ENCODE measurements at regions not wholly inside any gene's neighbourhood (a gene's known extent, or its start where the extent isn't known, plus 50 kb on each side); places are given as distances from the start of the nearest gene placed in this dataset.
"Not testable (repeated sequence)": the region's sequence is repeated elsewhere in the genome, so short reads cannot be mapped to it uniquely, and the experiment has no call there.

DNA sequence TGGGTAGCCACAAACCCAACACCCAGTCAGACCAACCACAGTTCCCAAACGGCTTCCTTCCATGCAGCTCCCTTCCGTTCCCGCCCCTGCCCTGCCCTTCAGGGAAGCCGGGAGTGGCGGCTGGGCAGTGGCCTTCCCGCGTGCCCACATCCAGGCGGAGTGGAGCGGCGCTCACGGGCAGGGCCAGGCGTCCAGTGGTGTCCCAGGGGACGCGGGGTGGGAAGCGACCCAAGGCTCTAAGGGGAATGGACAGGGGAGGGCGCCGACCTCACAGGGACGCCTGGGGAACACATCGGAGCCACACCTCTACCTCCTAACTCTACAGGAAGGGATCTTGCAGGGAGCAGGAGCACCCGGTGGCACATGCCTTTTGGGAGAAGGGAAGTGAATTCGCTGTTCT, 225.9 kb upstream of the MGAT5 start:
- no peak for DNase-seq (ENCODE audit: low spot score)

DNA sequence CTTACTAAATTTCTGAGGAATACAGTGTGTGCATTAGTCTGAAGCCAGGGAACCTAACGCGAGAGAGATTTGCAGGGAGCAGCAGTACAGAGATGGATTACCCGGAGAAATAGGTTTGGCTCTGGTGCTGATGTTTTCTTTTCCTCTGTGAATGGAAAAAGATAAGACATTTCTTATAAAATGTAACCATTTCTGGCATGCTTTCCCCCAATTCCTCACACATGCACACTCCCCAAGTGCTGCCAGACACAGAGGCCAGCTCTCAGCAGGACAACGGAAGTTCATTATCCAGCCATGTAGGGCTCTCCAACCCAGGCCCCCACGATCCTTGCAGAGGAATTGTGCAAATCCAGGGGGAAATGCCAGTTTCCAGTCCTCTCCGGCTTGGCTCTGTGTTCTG, 224.5 kb upstream of the MGAT5 start:
- no peak for DNase-seq (ENCODE audit: low spot score)

DNA sequence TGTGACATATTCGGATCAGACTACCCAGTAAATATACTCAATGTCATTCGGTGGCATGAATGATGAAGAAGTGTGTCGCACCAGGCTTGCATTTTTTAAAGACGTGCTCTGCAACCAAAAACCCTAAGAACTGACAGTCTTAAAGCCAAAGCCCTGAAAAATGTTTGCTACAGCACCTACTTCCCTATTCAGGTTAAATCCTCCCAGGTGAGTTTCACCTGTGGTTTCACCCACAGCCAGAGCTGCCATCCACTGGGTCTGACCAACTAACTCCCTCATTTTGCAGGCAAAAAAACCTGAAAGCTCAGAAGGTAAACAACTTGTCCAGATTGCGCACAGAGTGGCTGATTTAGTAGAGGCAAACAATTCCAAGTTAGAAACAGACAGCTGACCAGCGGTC, 222.3 kb upstream of the MGAT5 start:
- DNase-seq (ENCODE audit: low spot score), result no peak

DNA sequence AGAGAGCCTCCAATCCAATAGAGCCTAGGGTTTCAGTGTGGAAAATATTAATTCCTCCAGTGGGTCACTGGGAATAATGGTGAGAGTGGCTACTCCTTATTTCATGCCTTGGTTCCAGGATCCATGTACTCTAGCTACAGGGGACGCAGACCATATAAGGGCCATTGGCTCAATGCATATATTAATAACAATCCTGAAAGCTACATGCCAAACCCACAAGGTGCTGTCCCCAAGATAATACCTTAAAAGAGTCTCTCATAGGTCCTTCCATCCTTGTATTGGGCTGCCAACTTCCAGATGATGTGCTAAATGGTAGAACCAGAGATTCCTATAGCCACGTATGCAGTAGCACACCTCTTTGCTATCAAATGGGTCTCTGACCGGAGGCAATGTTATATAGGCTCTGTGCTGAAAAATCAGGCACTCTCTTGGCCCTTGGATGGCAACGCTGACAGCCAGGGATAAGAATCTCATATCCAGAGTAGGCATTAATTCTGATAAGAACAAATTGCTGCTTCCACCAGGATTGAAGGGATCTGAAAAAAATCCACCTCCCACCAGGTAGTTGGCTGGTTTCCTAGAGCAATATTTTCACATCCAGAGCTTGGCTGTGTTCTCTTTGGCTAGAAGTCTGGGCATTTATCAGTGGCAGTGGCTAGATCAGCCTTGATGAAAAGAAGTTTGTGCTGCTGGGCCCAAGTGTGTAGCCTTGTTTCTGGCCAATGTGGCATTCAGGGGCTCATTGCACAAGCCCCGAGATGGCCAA, 218.1 kb upstream of the MGAT5 start:
- DNase-seq (ENCODE audit: low spot score), result no peak

DNA sequence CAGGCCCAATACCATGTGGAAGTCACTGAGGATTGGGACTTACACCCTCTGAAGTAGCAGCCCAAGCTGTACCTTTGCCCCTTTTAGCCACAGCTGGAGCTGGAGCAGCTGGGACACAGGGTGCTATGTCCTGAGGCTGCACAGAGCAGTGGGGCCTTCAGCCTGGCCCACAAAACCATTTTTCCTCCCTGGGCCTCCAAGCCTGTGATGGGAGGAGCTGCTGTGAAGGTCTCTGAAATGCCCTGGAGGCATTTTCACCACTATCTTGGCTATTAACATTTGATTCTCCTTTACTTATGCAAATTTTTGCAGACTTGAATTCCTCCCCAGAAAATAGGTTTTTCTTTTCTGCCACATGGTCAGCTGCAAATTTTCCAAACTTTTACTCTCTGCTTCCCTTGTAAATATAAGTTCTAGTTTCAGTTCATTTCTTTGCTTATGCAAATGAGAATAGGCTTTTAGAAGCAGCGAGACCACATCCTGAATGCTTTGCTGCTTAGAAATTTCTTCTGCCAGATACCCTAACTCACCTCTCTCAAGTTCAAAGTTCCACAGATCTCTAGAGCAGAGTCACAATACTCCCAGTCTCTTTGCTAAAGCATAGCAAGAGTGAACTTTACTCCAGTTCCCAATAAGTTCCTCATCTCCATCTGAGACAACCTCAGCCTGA, 213.8 kb upstream of the MGAT5 start:
- DNase-seq (ENCODE audit: low spot score), result no peak

DNA sequence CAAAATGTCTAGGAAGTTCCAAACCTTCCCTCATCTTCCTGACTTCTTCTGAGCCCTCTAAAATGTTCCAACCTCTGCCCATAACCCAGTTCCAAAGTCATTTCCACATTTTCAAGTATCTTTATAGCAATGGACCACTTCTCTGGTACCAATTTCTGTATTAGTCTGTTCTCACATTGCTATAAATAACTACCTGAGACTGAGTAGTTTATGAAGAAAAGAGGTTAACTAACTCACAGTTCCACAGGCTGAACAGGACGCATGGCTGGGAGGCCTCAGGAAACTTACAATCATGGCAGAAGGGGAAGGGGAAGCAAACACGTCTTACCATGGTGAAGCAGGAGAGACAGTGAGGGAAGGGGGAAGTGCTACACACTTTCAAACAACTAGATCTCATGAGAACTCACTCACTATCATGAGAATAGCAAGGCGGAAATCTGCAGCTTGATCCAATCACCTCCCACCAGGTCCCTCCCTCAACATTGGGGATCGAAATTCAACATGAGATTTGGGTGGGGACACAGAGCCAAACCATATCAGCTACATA, 213.2 kb upstream of the MGAT5 start:
- DNase-seq (ENCODE audit: low spot score), result not testable (repeated sequence)

DNA sequence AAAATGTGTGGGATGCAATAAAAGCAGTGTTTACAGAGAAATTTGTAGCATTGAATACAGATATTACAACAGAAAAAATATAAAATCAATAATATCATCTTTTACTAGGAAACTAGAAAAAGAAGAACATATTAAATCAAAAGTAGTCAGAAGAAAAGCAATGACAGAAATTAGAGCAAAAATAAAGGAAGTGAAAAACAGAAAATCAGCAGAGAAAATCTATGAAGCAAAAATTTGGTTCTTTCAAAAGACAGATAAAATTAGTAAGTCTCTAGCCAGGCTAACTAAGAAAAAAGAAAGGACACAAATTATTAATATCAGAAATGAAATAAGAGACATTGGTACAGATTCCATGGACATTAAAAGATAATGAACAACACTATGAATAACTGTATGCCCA, 212.0 kb upstream of the MGAT5 start:
- no peak for DNase-seq (ENCODE audit: low spot score)

DNA sequence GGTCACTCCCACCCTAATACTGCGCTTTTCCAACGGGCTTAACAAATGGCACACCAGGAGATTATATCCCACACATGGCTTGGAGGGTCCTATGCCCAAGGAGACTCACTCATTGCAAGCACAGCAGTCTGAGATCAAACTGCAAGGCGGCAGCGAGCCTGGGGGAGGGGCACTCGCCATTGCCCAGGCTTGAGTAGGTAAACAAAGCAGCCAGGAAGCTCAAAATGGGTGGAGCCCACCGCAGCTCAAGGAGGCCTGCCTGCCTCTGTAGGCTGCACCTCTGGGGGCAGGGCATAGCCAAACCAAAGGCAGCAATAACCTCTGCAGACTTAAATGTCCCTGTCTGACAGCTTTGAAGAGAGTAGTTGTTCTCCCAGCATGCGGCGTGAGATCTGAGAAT, 210.8 kb upstream of the MGAT5 start:
- DNase-seq (ENCODE audit: low spot score), result not testable (repeated sequence)

DNA sequence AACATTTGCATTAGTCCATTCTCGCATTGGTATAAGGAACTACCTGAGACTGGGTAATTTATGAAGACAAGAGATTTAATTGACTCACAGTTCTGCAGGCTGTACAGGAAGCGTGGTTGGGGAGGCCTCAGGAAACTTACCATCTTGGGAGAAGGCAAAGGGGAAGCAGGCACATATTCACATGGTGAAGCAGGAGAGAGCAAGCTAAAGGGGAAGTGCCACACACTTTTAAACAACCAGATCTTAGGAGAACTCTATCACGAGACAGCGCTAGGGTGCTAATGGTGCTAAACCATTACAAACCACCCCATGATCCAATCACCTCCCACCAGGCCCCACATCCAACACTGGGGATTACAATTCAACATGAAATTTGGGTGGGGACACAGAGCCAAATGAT, 201.7 kb upstream of the MGAT5 start:
- DNase-seq (ENCODE audit: low spot score), result no peak

DNA sequence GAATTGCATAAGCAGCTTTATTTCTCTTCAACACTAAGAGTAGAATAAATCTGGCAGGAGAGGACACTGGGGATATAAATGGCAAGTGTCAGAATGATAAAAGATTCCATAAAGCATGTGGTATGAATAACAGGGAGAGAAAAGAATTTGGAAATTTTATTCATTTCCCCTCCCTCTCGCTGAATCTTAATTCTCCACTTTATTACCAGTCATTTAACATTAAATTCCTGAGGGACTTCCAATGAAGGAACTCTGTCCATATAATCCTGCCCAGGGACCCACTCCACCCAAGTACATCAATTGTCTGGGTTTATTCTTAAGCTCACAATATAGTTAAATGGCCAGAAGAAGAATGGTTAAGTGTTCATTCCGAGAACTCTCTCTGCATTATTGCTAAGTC, 197.7 kb upstream of the MGAT5 start:
- DNase-seq (ENCODE audit: low spot score), result no peak

DNA sequence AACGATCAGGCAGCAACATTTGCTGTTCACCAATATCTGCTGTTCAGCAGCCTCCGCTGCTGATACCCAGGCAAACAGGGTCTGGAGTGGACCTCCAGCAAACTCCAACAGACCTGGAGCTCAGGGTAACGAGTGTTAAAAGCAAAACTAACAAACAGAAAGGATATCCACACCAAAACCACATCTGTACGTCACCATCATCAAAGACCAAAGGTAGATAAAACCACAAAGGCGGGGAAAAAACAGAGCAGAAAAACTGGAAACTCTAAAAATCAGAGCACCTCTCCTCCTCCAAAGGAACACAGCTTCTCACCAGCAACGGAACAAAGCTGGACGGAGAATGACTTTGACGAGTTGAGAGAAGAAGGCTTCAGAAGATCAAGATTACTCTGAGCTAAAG, 192.8 kb upstream of the MGAT5 start:
- DNase-seq (ENCODE audit: low spot score), result not testable (repeated sequence)

DNA sequence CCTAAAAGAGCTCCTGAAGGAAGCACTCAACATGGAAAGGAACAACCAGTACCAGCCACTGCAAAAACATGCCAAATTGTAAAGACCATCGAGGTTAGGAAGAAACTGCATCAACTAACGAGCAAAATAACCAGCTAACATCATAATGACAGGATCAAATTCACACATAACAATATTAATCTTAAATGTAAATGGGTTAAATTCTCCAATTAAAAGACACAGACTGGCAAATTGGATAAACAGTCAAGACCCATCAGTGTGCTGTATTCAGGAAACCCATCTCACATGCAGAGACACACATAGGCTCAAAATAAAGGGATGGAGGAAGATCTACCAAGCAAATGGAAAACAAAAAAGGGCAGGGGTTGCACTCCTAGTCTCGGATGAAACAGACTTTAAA, 191.6 kb upstream of the MGAT5 start:
- not testable (repeated sequence) for DNase-seq (ENCODE audit: low spot score)

DNA sequence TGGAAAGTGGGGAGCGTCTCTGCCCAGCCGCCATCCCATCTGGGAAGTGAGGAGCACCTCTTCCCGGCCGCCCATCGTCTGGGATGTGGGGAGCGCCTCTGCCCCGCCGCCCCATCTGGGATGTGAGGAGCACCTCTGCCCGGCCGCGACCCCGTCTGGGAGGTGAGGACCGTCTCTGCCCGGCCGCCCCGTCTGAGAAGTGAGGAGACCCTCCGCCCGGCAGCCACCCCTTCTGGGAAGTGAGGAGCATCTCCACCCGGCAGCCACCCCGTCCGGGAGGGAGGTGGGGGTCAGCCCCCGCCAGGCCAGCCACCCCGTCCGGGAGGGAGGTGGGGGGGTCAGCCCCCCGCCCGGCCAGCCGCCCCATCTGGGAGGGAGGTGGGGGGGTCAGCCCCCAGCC, 190.0 kb upstream of the MGAT5 start:
- DNase-seq (ENCODE audit: low spot score), result not testable (repeated sequence)

DNA sequence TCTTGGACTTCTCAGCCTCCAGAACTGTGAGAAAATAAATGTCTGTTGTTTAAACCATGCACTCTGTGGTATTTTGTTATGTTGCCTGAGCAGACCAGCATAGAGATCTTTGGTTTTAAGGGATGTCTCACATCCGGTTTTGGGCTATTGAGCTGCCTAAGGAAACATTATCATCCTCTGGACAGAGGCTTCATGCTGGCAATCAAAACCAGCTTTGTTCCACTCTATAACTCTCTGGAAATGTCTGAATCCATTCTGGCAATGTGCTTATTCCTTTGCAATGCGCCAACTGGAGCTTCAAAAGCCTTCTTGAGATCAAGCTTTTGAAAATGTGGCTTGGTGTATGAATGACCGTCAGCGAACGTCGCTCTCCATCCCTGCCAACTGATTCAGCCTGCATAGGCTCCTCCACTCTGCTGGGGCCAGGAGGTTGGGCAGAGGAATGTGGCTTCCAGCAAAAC, 183.6 kb upstream of the MGAT5 start:
- DNase-seq (ENCODE audit: low spot score), result no peak

DNA sequence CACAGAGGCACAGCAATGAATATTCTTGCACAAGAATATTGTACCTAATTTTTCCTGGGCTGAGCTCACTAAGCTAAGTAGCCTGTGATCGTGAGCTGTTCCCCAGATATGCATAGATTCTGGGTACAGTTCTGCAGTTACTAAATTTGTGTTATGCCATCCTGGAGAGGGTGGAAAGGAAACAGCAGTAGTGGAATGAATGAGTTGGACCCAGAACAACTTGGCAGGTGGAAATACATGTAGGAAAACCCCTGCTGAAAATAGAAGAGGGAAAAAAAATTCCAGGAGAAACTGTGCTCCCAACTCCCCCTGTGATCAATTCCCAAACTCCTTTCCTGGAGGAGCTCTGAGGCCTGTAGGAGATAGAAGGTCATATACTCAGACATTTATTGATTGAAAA, 181.5 kb upstream of the MGAT5 start:
- no peak for DNase-seq (ENCODE audit: low spot score)

DNA sequence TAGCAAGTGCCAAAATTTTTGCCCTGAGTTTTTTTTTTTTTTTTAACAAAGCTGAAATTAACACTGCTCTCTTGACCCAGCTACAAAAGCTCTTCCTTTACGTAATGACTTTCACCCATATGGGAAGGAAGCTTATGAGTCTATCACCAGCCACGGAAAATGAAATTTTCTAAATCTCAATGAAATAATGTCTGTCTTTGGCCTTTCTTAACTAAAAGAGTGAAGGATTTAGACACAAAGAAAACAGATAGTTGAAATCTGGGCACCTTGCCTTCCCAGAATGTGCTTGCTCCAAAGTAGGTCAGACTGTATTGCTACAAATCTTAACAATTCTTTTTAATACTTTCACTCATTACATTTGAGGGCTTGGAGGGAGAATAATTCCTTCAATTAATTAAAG, 180.8 kb upstream of the MGAT5 start:
- DNase-seq (ENCODE audit: low spot score), result no peak

DNA sequence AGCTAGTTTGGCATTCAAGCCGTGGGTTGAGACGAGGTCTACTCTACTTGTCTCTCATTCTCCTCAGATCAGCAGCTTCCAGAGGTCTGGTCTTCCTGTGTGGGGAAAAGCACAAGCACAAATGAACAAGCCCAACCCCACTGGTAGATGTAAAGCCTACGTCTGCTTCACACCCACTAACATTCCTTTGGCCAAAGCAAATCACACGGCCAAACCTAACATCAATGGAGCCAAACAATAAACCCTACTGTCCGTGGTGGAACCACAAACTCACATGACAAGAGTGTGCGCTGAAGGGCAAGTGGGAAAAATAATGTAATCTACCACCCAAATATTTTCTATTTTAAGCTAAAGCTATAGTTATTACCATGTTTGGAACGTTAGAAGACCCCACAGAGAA, 179.3 kb upstream of the MGAT5 start:
- DNase-seq (ENCODE audit: low spot score), result no peak

DNA sequence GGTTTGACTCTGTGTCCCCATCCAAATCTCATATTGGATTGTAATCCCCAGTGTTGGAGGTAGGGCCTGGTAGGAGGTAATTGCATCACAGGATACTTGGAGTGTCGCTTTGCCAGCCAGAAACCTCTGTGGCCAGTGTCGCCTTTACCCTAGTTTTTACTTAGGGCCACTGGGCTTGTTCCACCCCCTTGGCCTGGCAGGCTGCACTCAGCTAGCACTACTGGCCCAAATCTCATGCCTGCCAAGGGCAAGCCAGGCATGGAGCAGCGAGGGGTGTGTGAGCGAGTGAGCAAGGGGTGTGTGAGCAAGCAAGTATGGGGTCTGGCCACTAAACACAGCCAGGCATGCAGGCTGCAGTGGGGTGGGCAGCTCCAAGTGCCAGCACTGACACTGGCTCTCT, 178.7 kb upstream of the MGAT5 start:
- DNase-seq (ENCODE audit: low spot score), result no peak

DNA sequence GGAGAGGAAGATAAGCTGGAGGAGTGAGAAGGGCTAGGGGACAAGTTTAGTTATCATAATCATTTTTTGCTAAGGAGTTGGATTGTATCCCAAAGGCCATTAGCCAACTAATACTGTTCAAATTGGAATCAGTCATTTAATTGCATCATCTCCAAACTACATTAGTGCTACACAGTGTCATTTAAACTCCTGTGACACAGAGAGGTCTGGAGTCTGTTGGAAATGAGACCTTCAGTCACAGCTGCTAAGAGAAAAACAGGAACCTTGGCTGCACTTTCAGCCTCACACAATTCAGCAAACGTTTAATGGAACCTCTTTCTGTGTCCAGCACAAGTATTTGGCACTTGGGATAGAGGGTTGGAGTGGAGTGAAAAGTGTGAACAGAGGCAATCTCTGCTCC, 175.5 kb upstream of the MGAT5 start:
- no peak for DNase-seq (ENCODE audit: low spot score)

DNA sequence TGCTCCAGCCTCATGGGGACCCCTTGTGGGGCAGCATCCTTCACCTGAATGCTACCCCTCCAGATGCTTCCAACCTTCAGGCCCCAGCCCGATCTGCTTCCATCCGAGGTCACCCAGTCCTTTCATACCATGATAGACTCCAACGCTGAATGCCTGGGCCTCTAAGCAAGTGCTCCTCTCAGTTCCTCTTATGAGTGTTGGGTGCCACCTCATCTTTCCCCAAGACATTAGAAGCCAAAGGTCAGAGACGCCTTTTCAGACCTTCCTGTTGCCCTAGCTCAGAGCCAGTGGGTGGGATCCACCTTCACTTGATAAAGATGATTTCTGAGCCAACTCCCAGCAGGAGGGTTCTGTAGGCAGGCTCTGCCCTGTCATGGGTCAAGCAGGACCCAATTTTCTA, 174.5 kb upstream of the MGAT5 start:
- no peak for DNase-seq (ENCODE audit: low spot score)

DNA sequence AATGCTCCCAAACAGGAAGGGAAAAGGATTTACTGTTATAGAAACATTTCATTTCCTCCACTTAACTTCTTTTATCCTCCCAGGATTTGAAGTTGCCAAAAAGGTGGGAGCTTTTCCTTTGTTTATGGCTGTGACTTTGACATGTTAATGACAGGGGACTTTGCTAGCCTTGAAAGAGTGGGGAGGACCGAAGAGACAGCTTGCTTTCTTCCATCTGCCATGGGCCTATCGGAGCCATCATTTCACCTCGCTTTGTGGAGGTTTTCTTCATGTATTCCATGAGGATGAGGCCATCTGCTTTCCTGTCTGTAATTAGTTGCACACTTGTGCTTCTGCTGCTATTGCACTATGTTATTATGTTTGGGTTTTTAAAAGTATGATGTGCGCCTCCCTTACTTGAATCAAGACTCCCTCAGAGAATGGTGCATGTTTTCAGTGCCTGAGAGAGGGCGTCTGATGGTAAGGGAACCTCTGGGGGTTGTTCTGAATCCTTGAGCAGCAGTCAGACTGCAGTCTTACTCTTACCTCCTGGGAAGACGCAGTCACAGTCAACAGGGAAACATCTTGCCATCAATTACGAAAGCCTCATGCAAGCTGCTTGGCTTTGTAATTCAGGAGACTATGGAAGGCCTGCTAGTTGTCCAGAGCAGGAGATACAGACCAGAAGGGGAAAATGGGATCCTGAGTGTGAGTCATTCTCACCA, 173.3 kb upstream of the MGAT5 start:
- no peak for DNase-seq (ENCODE audit: low spot score)

DNA sequence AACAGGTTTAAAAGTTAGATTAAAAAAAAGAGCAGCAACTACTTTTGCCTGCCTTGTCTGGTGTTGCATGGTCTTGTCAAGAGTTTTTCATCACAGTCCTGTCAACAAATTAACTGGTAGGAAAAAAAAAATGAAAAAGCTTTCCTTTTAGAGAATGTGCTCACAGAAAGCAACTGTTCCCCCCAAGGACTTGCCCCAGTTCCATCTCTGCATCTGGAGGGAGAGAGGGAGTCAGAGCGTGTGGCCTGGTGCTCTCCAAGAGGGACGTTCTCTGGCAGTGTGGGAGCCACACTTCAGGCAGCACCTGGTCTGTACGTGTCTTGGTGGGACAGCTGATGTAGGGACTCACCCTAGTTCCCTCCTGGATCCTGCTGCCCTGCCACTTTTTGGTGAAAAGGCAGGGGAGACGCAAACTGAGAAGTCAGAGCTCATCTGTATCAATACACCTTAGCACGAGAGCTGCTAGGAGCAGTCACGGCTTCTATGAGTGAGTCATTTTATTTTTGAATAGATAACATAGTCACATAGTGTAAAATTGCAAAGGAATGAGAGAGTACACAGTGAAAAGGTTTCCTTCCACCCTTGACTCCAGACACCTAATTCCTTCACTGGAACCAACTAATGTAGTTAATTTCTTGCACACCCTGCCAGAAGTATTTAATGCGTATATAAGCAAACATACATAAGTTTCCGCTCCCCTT, 172.5 kb upstream of the MGAT5 start:
- DNase-seq (ENCODE audit: low spot score), result no peak
